Fibroblast of lung (primary cell): ENCODE measurements at regions not wholly inside any gene's neighbourhood (a gene's known extent, or its start where the extent isn't known, plus 50 kb on each side); places are given as distances from the start of the nearest gene placed in this dataset.

Experiments
- DNase-seq, 2 donors: peaks; one replicate each; pipeline versions ENCODE4 v3.0.0 to v3.0.0-alpha.2; 2010; ENCODE audit warnings: low read depth in 2 of 2
- H2AFZ ChIP-seq: 2 replicates; pipeline ENCODE4 v1.5.1; 2012; ENCODE audit warnings: low read length, control low read depth, inconsistent platforms
- H3K27ac ChIP-seq: 2 replicates; pipeline ENCODE4 v1.5.1; 2011; ENCODE audit warnings: low read length, control low read depth; ENCODE audit not compliant: insufficient read depth
- H3K27me3 ChIP-seq: 2 replicates; pipeline ENCODE4 v1.5.1; 2011; ENCODE audit warnings: mild to moderate bottlenecking, low read length; ENCODE audit not compliant: control insufficient read depth, insufficient read depth
- H3K36me3 ChIP-seq: 2 replicates; pipeline ENCODE4 v1.5.1; 2011; ENCODE audit warnings: low read length; ENCODE audit not compliant: control insufficient read depth, insufficient read depth
- H3K4me1 ChIP-seq: 2 replicates; pipeline ENCODE4 v1.5.1; 2011; ENCODE audit warnings: low read length; ENCODE audit not compliant: control insufficient read depth, insufficient read depth; ENCODE audit errors: extremely low read depth
- H3K4me2 ChIP-seq: 2 replicates; pipeline ENCODE4 v1.5.1; 2011; ENCODE audit warnings: low read length, control low read depth; ENCODE audit not compliant: insufficient read depth; ENCODE audit errors: extremely low read depth
- H3K4me3 ChIP-seq, 4 experiments: fragments of 200-600 bp in 1 of 4; sonication (generic) in 1 of 4; replicated peaks in 1 of 4; 2 replicates each; pipeline ENCODE4 v1.5.1; 2011 to 2016; ENCODE audit warnings: low read length in 4 of 4, low read depth in 3 of 4, mild to moderate bottlenecking in 3 of 4, control low read depth in 2 of 4, inconsistent platforms in 1 of 4, mixed read lengths in 1 of 4; ENCODE audit not compliant: insufficient read depth in 1 of 4; ENCODE audit errors: control extremely low read depth in 1 of 4
- H3K79me2 ChIP-seq: 2 replicates; pipeline ENCODE4 v1.5.1; 2012; ENCODE audit warnings: mild to moderate bottlenecking, low read length, inconsistent platforms; ENCODE audit not compliant: control insufficient read depth, insufficient read depth
- H3K9ac ChIP-seq: 2 replicates; pipeline ENCODE4 v1.5.1; 2011; ENCODE audit warnings: mild to moderate bottlenecking, low read length, control low read depth; ENCODE audit not compliant: insufficient read depth
- H3K9me3 ChIP-seq: 2 replicates; pipeline ENCODE4 v1.5.1; 2012; ENCODE audit warnings: low read depth, low read length; ENCODE audit not compliant: control insufficient read depth, insufficient read depth
- H4K20me1 ChIP-seq: 2 replicates; pipeline ENCODE4 v1.5.1; 2011; ENCODE audit warnings: low read length; ENCODE audit not compliant: control insufficient read depth, insufficient read depth; ENCODE audit errors: extremely low read depth
- CTCF ChIP-seq, 2 donors: IDR thresholded peaks in 1 of 2; conservative IDR thresholded peaks in 1 of 2; 1 replicate in 1 of 2; 2 replicates in 1 of 2; pipeline ENCODE4 v1.5.1; 2011 to 2012; ENCODE audit warnings: low read length in 2 of 2, control low read depth in 1 of 2, inconsistent platforms in 1 of 2, low read depth in 1 of 2, mild to moderate bottlenecking in 1 of 2
- EZH2 ChIP-seq: IDR thresholded peaks from 2 replicates; pipeline ENCODE4 v1.5.1; 2012; ENCODE audit warnings: low read length, control low read depth, mild to moderate bottlenecking; ENCODE audit errors: missing control alignments

- no peaks in the 10 kb centered on the region for H3K79me2 ChIP-seq
- DNase-seq: peak in 1 of 2 donors; percentile 2
- no peaks in the 10 kb centered on the region for H3K4me1 ChIP-seq
- H4K20me1 ChIP-seq: no peaks in the 10 kb centered on the region
- H3K36me3 ChIP-seq: no peaks in the 10 kb centered on the region
- H3K4me2 ChIP-seq: no peak overlapping the region
- no peaks in the 10 kb centered on the region for H3K9me3 ChIP-seq
- no peak overlapping the region for H3K27ac ChIP-seq
- H3K4me3 ChIP-seq: no peak overlapping the region
- H3K27me3 ChIP-seq: no peaks in the 10 kb centered on the region
- no peak overlapping the region for H3K9ac ChIP-seq
- TF ChIP-seq EZH2 (no peak), CTCF (conservative IDR thresholded peaks at IDR 0.05 in 1 of 2, IDR thresholded peaks at IDR 0.05 in 1 of 2; ENCODE audit: low read depth in 1 of 2, low read length in 2 of 2) (no peak)
- H2AFZ ChIP-seq: no peak overlapping the region
Measured at GRCh38 chr1:238861342-238862066, 524.9 kb upstream of the CHRM3 start.

GRCh38 chr1:238833919-238834318 lies 552.4 kb upstream of the CHRM3 start:
- H3K27me3 ChIP-seq: no peaks in the 10 kb centered on the region
- no peak overlapping the region for H2AFZ ChIP-seq
- H3K9ac ChIP-seq: no peak overlapping the region
- no peak overlapping the region for H3K4me2 ChIP-seq
- no peaks in the 10 kb centered on the region for H3K79me2 ChIP-seq
- H3K27ac ChIP-seq: no peak overlapping the region
- no peak overlapping the region for H3K4me3 ChIP-seq
- no peak for DNase-seq
- H3K4me1 ChIP-seq: no peaks in the 10 kb centered on the region
- no peaks in the 10 kb centered on the region for H3K36me3 ChIP-seq
- no peaks in the 10 kb centered on the region for H4K20me1 ChIP-seq
- TF ChIP-seq CTCF (conservative IDR thresholded peaks at IDR 0.05 in 1 of 2, IDR thresholded peaks at IDR 0.05 in 1 of 2; ENCODE audit: low read depth in 1 of 2, low read length in 2 of 2) (no peak), EZH2 (no peak)
- H3K9me3 ChIP-seq: no peaks in the 10 kb centered on the region

GRCh38 chr1:238832106-238832505 lies 554.3 kb upstream of the CHRM3 start:
- TF ChIP-seq EZH2 (no peak), CTCF (conservative IDR thresholded peaks at IDR 0.05 in 1 of 2, IDR thresholded peaks at IDR 0.05 in 1 of 2; ENCODE audit: low read depth in 1 of 2, low read length in 2 of 2) (no peak)
- no peak overlapping the region for H3K4me3 ChIP-seq

More at GRCh38 chr1:238832106-238832505, 554.3 kb upstream of the CHRM3 start:
- no peaks in the 10 kb centered on the region for H4K20me1 ChIP-seq
- H2AFZ ChIP-seq: no peak overlapping the region
- H3K27me3 ChIP-seq: no peaks in the 10 kb centered on the region
- no peaks in the 10 kb centered on the region for H3K4me1 ChIP-seq
- no peak overlapping the region for H3K4me2 ChIP-seq
- H3K36me3 ChIP-seq: no peaks in the 10 kb centered on the region
- DNase-seq: no peak
- no peaks in the 10 kb centered on the region for H3K9me3 ChIP-seq
- H3K9ac ChIP-seq: no peak overlapping the region
- no peak overlapping the region for H3K27ac ChIP-seq
- no peaks in the 10 kb centered on the region for H3K79me2 ChIP-seq
